D721Med (cell line): ENCODE measurements at regions not wholly inside any gene's neighbourhood (a gene's known extent, or its start where the extent isn't known, plus 50 kb on each side); places are given as distances from the start of the nearest gene placed in this dataset.

Source experiments
- DNase-seq: peaks from one replicate; pipeline ENCODE4 v3.0.0; 2011; ENCODE audit warnings: low spot score; ENCODE audit not compliant: insufficient read length
- FAIRE-seq: peaks from 2 replicates; lab custom pipeline; 2011; peaks lifted over from hg19 to GRCh38; lab: Jason Lieb, UNC
- TF ChIP-seq, protein P1 (sequence below): IDR thresholded peaks from 2 replicates; pipeline ENCODE4 v1.5.1; 2012; ENCODE audit warnings: mild to moderate bottlenecking, control low read depth; ENCODE audit not compliant: insufficient read depth; ENCODE audit errors: missing control alignments

DNA sequence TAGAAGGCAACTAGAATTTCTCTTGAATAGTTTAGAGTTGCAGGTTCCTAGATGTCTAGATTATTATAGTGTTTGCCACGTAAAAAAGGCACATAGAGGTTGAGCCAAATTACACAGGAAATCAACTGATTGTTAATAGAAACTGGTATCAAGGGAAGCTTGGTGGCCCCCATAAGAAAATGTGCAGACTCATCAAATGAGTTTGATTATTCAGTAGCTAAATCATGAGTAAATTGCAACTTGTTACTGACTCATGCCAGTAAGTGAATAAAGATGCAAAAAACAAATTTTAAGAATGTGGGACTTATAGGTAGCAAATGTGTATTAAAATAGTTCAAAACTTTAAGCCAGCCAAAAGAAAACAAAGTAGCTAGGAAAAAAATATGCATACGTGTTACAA is 1078.9 kb upstream of the CDH9 start:
- DNase-seq (no peak), FAIRE-seq (no peak)
- TF ChIP-seq, protein P1, sequence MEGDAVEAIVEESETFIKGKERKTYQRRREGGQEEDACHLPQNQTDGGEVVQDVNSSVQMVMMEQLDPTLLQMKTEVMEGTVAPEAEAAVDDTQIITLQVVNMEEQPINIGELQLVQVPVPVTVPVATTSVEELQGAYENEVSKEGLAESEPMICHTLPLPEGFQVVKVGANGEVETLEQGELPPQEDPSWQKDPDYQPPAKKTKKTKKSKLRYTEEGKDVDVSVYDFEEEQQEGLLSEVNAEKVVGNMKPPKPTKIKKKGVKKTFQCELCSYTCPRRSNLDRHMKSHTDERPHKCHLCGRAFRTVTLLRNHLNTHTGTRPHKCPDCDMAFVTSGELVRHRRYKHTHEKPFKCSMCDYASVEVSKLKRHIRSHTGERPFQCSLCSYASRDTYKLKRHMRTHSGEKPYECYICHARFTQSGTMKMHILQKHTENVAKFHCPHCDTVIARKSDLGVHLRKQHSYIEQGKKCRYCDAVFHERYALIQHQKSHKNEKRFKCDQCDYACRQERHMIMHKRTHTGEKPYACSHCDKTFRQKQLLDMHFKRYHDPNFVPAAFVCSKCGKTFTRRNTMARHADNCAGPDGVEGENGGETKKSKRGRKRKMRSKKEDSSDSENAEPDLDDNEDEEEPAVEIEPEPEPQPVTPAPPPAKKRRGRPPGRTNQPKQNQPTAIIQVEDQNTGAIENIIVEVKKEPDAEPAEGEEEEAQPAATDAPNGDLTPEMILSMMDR: no peak

DNA sequence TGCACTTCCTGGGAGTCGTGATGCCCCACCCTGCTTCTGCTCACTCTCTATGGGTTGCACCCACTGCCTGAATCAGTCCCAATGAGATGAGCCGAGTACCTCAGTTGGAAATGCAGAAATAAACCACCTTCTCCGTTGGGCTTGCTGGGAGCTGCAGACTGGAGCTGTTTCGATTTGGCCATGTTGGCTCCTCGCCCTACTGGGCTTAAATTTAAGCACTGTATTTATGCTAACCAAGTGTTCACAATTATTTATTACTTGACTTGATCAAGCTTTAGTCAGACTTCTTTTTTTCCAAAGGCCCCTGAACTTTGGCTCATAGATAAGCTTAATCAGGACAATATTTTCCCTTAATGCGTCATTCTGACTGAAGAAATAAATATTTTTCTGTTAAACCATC is 1072.4 kb upstream of the CDH9 start:
- DNase-seq: no peak
- TF ChIP-seq, protein P1: no peak
- no peak for FAIRE-seq

DNA sequence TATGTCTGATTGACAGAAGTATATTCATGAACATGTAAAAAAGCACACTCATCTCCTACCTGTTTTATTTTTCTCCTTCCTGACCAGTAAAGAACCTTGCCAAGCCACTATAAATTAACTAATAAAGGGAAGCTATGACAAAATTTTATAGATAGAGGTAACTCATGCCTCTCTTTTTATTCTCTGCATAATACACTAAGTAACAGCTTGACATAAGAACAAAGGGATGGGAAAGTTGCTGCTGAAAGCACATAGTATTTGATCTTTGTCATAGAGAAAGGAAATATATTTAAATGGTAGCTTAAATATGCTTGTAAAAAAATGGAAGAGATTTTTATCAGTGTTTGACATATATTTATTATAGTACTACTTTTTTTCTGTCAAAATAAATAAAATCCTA is 1065.7 kb upstream of the CDH9 start:
- FAIRE-seq (no peak), DNase-seq (no peak)
- TF ChIP-seq, protein P1: no peak

DNA sequence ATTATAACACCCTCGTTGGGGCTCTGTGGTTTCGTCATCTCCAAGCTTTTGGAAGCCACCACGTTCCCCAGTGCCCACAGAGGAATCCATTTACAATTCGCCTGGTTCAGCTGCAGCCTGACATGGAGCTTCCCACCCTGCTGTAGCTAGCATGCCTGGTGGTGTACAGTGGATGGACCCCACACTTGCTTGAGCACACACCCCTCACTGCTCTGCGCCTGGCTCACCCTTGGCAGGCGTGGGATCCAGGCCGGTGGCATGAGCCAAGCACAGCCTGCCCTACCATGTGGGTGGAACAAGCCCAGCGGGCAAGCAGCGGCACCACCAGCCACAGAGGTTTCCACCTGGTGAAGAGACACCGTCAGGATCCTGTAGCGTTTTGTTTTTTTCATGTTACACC is 1045.7 kb upstream of the CDH9 start:
- TF ChIP-seq, protein P1: no peak
- DNase-seq (no peak), FAIRE-seq (no peak)

DNA sequence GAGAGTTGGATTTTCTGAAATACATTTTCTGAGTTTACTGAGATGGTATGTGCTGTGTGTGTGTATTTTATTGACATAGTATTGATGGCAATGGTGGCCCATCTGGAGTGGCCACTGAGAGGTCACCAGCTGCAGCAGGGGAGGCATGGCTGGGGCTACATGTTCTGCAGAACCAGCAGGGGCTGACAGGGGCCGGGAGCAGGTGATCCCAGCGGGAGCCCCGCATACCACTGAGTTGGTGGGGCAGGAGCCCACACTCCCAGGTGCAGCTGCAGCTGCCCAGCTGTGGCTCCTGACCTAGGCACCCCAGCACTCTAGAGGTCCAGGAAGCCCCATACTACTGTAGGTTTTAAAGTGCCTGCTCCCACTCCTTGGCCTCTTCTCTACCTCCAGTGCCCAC is 1044.2 kb upstream of the CDH9 start:
- TF ChIP-seq, protein P1: no peak
- DNase-seq (no peak), FAIRE-seq (no peak)

DNA sequence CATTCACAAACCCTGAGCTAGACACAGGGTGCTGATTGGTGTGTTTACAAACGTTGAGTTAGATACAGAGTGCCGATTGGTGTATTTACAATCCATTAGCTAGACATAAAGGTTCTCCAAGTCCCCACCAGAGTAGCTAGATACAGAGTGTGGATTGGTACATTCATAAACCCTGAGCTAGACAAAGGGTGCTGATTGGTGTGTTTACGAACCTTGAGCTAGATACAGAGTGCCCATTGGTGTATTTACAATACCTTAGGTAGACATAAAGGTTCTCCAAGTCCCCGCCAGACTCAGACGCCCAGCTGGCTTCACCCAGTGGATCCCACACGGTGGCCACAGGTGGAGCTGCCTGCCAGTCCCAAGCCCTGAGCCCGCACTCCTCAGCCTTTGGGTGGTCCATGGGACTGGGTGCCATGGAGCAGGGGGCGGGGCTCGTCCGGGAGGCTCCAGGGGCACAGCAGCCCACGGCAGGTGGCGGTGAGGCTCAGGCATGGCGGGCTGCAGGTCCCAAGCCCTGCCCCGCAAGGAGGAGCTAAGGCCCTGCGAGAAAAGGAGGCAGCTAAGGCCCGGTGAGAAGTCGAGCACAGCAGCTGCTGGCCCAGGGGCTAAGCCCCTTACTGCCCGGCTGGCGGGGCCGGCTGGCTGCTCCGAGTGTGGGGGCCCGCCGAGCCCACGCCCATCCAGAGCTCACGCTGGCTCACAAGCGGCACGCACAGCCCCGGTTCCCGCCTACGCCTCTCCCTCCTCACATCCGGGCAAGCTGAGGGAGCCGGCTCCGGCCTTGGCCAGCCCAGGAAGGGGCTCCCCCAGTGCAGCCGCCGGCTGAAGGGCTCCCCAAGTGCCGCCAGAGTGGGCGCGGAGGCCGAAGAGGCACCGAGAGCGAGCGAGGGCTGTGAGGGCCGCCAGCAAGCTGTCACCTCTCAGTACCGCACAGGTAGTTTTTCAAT is 1039.2 kb upstream of the CDH9 start:
- DNase-seq (no peak), FAIRE-seq (no peak)
- TF ChIP-seq, protein P1: no peak

DNA sequence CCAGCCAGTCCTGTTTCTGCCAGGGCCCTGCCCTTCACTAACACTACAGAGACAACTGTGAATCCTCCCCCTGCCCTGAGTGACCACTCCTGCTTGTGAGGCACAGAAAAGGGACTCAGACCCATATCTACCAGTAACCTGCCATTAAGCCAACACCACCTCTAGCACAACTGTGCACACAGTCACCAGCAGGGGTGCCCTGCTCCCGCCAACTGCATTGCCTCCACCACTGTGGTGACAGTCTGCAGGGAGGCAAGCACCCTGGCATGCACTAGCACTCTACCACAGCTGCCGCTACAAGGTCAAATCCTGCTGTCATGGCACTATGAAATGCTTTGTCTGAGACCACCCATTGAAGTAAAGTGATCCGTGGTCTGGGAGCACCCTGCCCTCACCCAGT is 1028.5 kb upstream of the CDH9 start:
- no peak for FAIRE-seq
- DNase-seq: no peak
- TF ChIP-seq, protein P1: no peak
